DOHH2 (cell line): ENCODE measurements at regions not wholly inside any gene's neighbourhood (a gene's known extent, or its start where the extent isn't known, plus 50 kb on each side); places are given as distances from the start of the nearest gene placed in this dataset.
"Not testable (repeated sequence)": the region's sequence is repeated elsewhere in the genome, so short reads cannot be mapped to it uniquely, and the experiment has no call there.

Experiments used
- EZH2phosphoT487 ChIP-seq: fragments of 200-600 bp; sonication (generic); IDR thresholded peaks from 2 replicates; pipeline ENCODE4 v1.6.1; 2017; ENCODE audit warnings: borderline replicate concordance, mild to moderate bottlenecking, antibody characterized with exemption, low read length, moderate library complexity, mixed read lengths
- TF ChIP-seq, protein P1 (sequence below): fragments of 200-600 bp; sonication (generic); IDR thresholded peaks from one replicate; pipeline ENCODE4 v1.5.1; 2014; ENCODE audit warnings: antibody characterized with exemption, mild to moderate bottlenecking, low read depth, low read length; ENCODE audit not compliant: poor library complexity, severe bottlenecking

DNA sequence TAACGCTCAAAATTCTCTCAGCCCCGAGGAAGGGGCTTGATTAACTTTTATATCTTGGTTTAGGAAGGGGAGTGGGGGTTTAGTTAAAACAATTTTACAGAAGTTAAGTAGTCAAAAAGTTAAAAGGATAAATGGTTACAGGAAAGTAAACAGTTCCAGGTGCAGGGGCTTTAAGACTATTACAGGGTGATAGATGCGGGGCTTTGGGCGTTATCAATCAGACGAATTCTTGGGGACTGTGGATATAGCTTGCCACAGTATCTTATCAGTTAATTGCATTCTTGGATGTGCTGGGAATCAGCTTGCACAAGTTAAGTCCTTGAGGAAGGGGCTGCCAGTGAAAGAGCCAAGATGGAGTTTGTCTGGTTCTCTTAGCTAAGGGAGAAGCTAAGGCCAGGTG lies 616.2 kb downstream of the XPNPEP1 start:
- TF ChIP-seq, protein P1, sequence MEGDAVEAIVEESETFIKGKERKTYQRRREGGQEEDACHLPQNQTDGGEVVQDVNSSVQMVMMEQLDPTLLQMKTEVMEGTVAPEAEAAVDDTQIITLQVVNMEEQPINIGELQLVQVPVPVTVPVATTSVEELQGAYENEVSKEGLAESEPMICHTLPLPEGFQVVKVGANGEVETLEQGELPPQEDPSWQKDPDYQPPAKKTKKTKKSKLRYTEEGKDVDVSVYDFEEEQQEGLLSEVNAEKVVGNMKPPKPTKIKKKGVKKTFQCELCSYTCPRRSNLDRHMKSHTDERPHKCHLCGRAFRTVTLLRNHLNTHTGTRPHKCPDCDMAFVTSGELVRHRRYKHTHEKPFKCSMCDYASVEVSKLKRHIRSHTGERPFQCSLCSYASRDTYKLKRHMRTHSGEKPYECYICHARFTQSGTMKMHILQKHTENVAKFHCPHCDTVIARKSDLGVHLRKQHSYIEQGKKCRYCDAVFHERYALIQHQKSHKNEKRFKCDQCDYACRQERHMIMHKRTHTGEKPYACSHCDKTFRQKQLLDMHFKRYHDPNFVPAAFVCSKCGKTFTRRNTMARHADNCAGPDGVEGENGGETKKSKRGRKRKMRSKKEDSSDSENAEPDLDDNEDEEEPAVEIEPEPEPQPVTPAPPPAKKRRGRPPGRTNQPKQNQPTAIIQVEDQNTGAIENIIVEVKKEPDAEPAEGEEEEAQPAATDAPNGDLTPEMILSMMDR, result not testable (repeated sequence)
- not testable (repeated sequence) for TF ChIP-seq EZH2phosphoT487
